Esophagus muscularis mucosa (tissue), 4 donors: ENCODE measurements at regions not wholly inside any gene's neighbourhood (a gene's known extent, or its start where the extent isn't known, plus 50 kb on each side); places are given as distances from the start of the nearest gene placed in this dataset.

ENCODE experiments used
- DNase-seq: peaks from one replicate; pipeline ENCODE4 v3.0.0-alpha.2; 2017; ENCODE audit errors: extremely low spot score
- H3K27ac ChIP-seq, 4 donors: fragments of 200-600 bp; sonication (generic); replicated peaks in 1 of 4; 1 replicate in 3 of 4; 2 replicates in 1 of 4; pipeline ENCODE4 v1.5.1; 2016 to 2019; ENCODE audit warnings: mild to moderate bottlenecking in 1 of 4
- H3K27me3 ChIP-seq, 4 donors: fragments of 200-600 bp; sonication (generic); one replicate each; pipeline versions ENCODE4 v1.5.1 to v1.6.0; 2016 to 2019
- H3K36me3 ChIP-seq, 4 donors: fragments of 200-600 bp; sonication (generic); one replicate each; pipeline ENCODE4 v1.5.1; 2016 to 2019
- H3K4me1 ChIP-seq, 4 donors: fragments of 200-600 bp; sonication (generic); one replicate each; pipeline ENCODE4 v1.5.1; 2016 to 2019
- H3K4me3 ChIP-seq, 4 donors: fragments of 200-600 bp; sonication (generic); 1 replicate in 2 of 4; 2 replicates in 2 of 4; pipeline ENCODE4 v1.5.1; 2016 to 2019; ENCODE audit warnings: mild to moderate bottlenecking in 4 of 4, moderate library complexity in 1 of 4
- H3K9me3 ChIP-seq, 4 donors: fragments of 200-600 bp; sonication (generic); 1 replicate in 3 of 4; 2 replicates in 1 of 4; pipeline ENCODE4 v1.5.1; 2016 to 2019
- EP300 ChIP-seq: sonication (generic); formaldehyde crosslinking; IDR thresholded peaks from one replicate; pipeline ENCODE4 v1.6.1; 2017; ENCODE audit warnings: antibody characterized with exemption
- POLR2A ChIP-seq: fragments of 450-650 bp; IDR thresholded peaks from one replicate; pipeline ENCODE4 v1.6.1; 2017; ENCODE audit warnings: antibody characterized with exemption, moderate library complexity, mild to moderate bottlenecking, low read depth
- POLR2AphosphoS5 ChIP-seq, 2 donors: sonication (generic); formaldehyde crosslinking; IDR thresholded peaks; one replicate each; pipeline ENCODE4 v1.6.1; 2017; ENCODE audit warnings: antibody characterized with exemption in 2 of 2
- WGBS: methylation state at CpG from one replicate; pipeline ENCODE4 v1.1.5; 2018; 5-methylcytosine and 5-hydroxymethylcytosine counted together
- intact Hi-C: fragments of 100-400 bp; cut with DNase I; formaldehyde crosslinking; loops from one replicate; pipeline ENCODE4 v1.15.1; 2023
- TF ChIP-seq, protein P1 (sequence below), 3 experiments: fragments of 200-600 bp in 2 of 3; fragments of 450-650 bp in 1 of 3; sonication (generic) in 2 of 3; IDR thresholded peaks; one replicate each; pipeline ENCODE4 v1.5.1; 2017 to 2019; ENCODE audit warnings: antibody characterized with exemption in 3 of 3, mild to moderate bottlenecking in 2 of 3, moderate library complexity in 1 of 3

DNA sequence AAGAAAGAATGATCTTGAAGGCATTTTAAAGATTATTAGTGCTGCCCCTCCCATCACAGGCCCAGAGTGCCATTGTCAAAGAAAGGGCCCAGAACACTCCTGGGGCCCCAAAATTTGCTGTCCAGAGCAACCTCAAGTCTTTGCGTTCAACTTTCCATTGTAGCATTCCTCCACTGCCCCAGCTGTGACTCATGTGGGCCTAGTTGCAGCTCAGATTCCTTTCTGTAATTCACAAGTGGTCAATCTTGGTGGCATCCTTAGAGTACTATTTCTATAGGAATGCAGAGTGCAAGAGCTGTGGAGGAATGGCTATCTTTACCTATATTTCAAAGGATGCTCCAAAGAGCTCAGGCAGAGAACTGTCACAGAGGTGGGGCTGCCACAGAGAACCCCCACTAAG lies 1500.8 kb upstream of the IGFBP7 start:
- no peak for TF ChIP-seq POLR2A
- TF ChIP-seq, protein P1, sequence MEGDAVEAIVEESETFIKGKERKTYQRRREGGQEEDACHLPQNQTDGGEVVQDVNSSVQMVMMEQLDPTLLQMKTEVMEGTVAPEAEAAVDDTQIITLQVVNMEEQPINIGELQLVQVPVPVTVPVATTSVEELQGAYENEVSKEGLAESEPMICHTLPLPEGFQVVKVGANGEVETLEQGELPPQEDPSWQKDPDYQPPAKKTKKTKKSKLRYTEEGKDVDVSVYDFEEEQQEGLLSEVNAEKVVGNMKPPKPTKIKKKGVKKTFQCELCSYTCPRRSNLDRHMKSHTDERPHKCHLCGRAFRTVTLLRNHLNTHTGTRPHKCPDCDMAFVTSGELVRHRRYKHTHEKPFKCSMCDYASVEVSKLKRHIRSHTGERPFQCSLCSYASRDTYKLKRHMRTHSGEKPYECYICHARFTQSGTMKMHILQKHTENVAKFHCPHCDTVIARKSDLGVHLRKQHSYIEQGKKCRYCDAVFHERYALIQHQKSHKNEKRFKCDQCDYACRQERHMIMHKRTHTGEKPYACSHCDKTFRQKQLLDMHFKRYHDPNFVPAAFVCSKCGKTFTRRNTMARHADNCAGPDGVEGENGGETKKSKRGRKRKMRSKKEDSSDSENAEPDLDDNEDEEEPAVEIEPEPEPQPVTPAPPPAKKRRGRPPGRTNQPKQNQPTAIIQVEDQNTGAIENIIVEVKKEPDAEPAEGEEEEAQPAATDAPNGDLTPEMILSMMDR (IDR thresholded peaks at IDR 0.05), result no peak
- TF ChIP-seq EP300, result no peak
- TF ChIP-seq POLR2AphosphoS5 (IDR thresholded peaks at IDR 0.05), result no peak
- intact Hi-C loops, result no loop called here

DNA sequence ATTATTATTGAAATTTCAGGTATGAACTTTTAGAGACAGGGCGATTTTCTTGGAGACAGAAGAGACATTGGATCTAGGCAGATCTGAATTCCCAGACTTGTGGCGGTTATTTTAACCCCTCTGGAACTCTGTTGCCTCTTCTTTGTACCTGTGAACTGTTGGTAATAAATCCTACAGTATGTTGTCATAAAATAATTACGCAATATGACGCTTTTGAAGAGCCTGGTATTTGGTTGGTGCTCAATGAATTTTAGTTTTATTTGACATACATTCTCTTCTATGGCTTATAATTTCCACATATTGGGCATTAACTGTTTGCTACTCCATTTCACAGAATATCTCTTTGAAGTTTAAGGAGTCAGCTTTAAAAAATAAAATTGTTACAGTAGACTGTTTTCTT lies 1496.1 kb upstream of the IGFBP7 start:
- 85% methylated on average over 4 of the region's 4 CpGs for WGBS
- no peak for DNase-seq
- Histone ChIP-seq H3K36me3 (no peaks in the 10 kb centered on the region), H3K27me3 (no peaks in the 10 kb centered on the region), H3K9me3 (no peaks in the 10 kb centered on the region), H3K27ac (no peak overlapping the region), H3K4me3 (no peak overlapping the region), H3K4me1 (no peaks in the 10 kb centered on the region)
- intact Hi-C loops, result no loop called here
- TF ChIP-seq POLR2A, result no peak
- no peak for TF ChIP-seq POLR2AphosphoS5 (IDR thresholded peaks at IDR 0.05)
- TF ChIP-seq EP300, result no peak
- TF ChIP-seq, protein P1 (IDR thresholded peaks at IDR 0.05), result no peak

More for the DNA sequence above, 1500.8 kb upstream of the IGFBP7 start:
- Histone ChIP-seq H3K36me3 (no peaks in the 10 kb centered on the region), H3K27me3 (no peaks in the 10 kb centered on the region), H3K4me1 (no peaks in the 10 kb centered on the region), H3K27ac (no peak overlapping the region), H3K9me3 (no peaks in the 10 kb centered on the region), H3K4me3 (no peak overlapping the region)
- DNase-seq, result no peak
- WGBS, result 82% methylated on average over 1 of the region's 1 CpG

DNA sequence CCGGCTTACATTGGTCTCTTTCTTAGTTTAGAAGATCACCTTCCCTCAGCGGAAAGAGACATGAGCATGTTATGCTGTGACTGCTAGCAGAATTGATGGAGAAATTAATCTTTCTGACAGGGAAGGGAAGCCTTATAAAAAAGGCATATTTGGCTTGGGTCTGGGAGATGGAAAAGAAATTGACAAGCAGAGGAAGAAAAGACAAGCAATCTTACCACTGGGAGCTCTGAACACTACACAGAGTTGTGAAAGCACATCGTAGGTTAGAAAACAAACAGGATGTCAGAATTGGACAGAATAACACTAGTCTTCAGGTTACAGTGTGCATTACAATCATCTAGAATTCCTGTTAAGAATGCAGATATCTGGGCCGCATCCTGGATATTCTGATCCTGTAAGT lies 1493.8 kb upstream of the IGFBP7 start:
- no peak for DNase-seq
- TF ChIP-seq POLR2AphosphoS5 (IDR thresholded peaks at IDR 0.05) (no peak), POLR2A (no peak), EP300 (no peak)
- TF ChIP-seq, protein P1 (IDR thresholded peaks at IDR 0.05), result no peak
- H3K27ac ChIP-seq, result no peak overlapping the region
- H3K36me3 ChIP-seq, result no peaks in the 10 kb centered on the region
- H3K4me3 ChIP-seq, result no peak overlapping the region
- intact Hi-C loops, result no loop called here
- H3K27me3 ChIP-seq, result no peaks in the 10 kb centered on the region
- 71% methylated on average over 4 of the region's 4 CpGs for WGBS
- no peaks in the 10 kb centered on the region for H3K9me3 ChIP-seq
- no peaks in the 10 kb centered on the region for H3K4me1 ChIP-seq

DNA sequence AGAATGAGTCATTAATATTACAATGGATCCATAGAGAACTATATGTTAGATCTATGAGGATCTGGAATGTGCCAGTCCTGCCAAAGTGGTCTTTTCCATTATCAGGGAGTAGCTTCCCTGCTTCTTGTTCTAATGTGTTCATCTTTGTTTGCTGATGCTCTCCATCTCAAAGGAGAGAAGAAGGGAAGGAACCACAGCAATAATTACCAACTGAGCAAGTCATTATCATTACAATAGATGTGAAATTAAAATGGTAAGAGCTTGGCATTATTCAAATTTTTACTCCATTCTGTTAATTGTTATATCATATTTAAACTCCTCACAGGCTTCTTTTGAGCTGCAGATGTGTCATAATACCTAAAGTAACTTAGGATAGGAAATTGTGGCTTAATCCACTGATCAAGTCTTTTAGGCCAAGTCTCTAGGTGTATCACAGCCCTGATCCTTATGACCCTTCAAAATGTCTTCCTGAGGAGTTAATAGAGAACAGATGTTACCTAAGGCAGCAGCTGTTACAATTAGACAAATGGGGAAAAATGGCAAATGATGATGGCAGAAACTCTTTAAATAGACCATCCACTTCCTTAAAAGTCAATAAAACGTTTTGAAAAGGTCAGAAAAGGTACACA lies 1492.7 kb upstream of the IGFBP7 start:
- DNase-seq, result no peak
- H3K4me1 ChIP-seq, result no peaks in the 10 kb centered on the region
- no peak overlapping the region for H3K27ac ChIP-seq
- no peaks in the 10 kb centered on the region for H3K9me3 ChIP-seq
- 0% methylated on average over 1 of the region's 1 CpG for WGBS
- no peak overlapping the region for H3K4me3 ChIP-seq
- TF ChIP-seq, protein P1 (IDR thresholded peaks at IDR 0.05), result no peak
- TF ChIP-seq POLR2A (no peak), POLR2AphosphoS5 (IDR thresholded peaks at IDR 0.05) (no peak), EP300 (no peak)
- no peaks in the 10 kb centered on the region for H3K27me3 ChIP-seq
- intact Hi-C loops, result no loop called here
- no peaks in the 10 kb centered on the region for H3K36me3 ChIP-seq

DNA sequence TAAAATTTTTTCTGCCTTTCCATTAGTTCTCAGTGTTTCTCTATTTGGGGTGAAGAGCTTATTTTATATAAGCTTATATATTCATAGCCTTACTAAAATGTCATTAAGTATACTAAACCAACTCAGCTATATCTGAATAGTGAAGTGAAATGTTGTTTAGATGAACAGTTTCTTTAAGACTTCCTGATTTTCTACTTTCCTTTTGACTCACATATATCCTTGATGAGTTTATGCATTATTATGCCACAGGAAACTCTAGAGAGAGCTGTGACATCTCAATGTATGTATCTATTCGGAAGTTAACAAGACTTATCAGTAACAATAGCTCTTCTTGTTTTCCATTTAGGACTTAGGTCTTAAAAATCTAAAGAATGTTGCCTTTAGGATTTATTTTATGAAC lies 1491.8 kb upstream of the IGFBP7 start:
- no peaks in the 10 kb centered on the region for H3K4me1 ChIP-seq
- no peak overlapping the region for H3K4me3 ChIP-seq
- no peaks in the 10 kb centered on the region for H3K27me3 ChIP-seq
- H3K36me3 ChIP-seq, result no peaks in the 10 kb centered on the region
- intact Hi-C loops, result no loop called here
- no peak overlapping the region for H3K27ac ChIP-seq
- no peak for DNase-seq
- TF ChIP-seq POLR2A (no peak), POLR2AphosphoS5 (IDR thresholded peaks at IDR 0.05) (no peak), EP300 (no peak)
- TF ChIP-seq, protein P1 (IDR thresholded peaks at IDR 0.05), result no peak
- no peaks in the 10 kb centered on the region for H3K9me3 ChIP-seq
- 76% methylated on average over 1 of the region's 1 CpG for WGBS
